ENCODE measurements at regions not wholly inside any gene's neighbourhood (a gene's known extent, or its start where the extent isn't known, plus 50 kb on each side); places are given as distances from the start of the nearest gene placed in this dataset.

DNA sequence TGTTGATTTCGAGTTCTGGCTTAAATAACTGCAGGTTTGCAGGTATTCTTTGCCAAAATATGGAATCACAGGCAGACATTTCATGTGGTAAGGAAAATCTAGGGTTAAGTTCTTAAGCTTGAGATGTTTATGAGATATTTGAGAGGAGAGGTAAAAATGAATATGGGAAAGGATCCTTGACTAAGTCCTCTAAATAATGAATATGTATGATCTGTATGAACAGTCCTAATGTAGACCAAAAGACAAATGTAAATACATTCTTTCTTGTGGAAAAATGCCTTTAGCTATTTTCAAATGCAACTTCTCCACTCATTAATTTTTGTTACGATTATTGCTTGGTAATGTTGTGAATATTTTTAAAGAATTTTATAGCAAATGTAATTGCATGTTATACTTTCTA lies 1632.6 kb downstream of the SUCLG1 start:
- H3K79me2 ChIP-seq (ENCODE audit: control insufficient read depth, insufficient read depth, low read length), result no peaks in the 10 kb centered on the region
- no peak overlapping the region for H3K27ac ChIP-seq (ENCODE audit: extremely low read depth, low read depth, low read length)
- WGBS (ENCODE audit: insufficient coverage, low coverage, missing lambda C conversion rate), result 6% methylated on average over 2 of the region's 2 CpGs
- H2AFZ ChIP-seq (ENCODE audit: low read depth, low read length), result no peak overlapping the region
- H3K4me2 ChIP-seq (ENCODE audit: insufficient read depth, low read length), result no peak overlapping the region
- H3K4me3 ChIP-seq, result no peak overlapping the region
- DNase-seq (ENCODE audit: extremely low read depth in 1 of 4, low spot score in 3 of 4) (no peak), ATAC-seq (no peak), FAIRE-seq (no peak)
- H3K27me3 ChIP-seq (ENCODE audit: control insufficient read depth in 2 of 2, insufficient read depth in 2 of 2, low read length in 2 of 2), result no peaks in the 10 kb centered on the region
- no peaks in the 10 kb centered on the region for H4K20me1 ChIP-seq (replicated peaks; ENCODE audit: control insufficient read depth, insufficient read depth, low read length)
- POLR2A ChIA-PET, result no interaction called here
- intact Hi-C loops (cut with micrococcal nuclease), result no loop called here
- BruUV-seq (replicated peaks), result no TSS peak
- H3K36me3 ChIP-seq (ENCODE audit: control insufficient read depth, insufficient read depth, low read length), result no peaks in the 10 kb centered on the region
- no peaks in the 10 kb centered on the region for H3K4me1 ChIP-seq (replicated peaks in 1 of 2; ENCODE audit: control insufficient read depth in 2 of 2, insufficient read depth in 2 of 2, low read length in 2 of 2)
- in situ Hi-C loops (cut with MboI), result no loop called here
- no peaks in the 10 kb centered on the region for H3K9me1 ChIP-seq (ENCODE audit: control insufficient read depth, insufficient read depth, low read length)
- CTCF ChIA-PET (ENCODE audit: low intra/inter-chr PET ratio), result no interaction called here
- no peak overlapping the region for H3K9ac ChIP-seq (ENCODE audit: insufficient read depth in 1 of 2, low read depth in 2 of 2, low read length in 2 of 2)
- no peaks in the 10 kb centered on the region for H3K9me3 ChIP-seq (replicated peaks; ENCODE audit: control insufficient read depth, insufficient read depth, low read depth, low read length)
- TF ChIP-seq SRSF9 (IDR thresholded peaks at IDR 0.05; ENCODE audit: borderline replicate concordance, low read depth, low read length) (no peak), JUNB (CRISPR knock-in tag; conservative IDR thresholded peaks at IDR 0.05) (no peak), CHD7 (IDR thresholded peaks at IDR 0.05; ENCODE audit: low read depth, low read length) (no peak), EGR1 (conservative IDR thresholded peaks at IDR 0.05) (no peak), SETDB1 (IDR thresholded peaks at IDR 0.05; ENCODE audit: low read length) (no peak), MECOM (CRISPR knock-in tag; IDR thresholded peaks at IDR 0.05) (no peak), ZNF644 (tag; IDR thresholded peaks at IDR 0.05; ENCODE audit: low read depth) (no peak), NFRKB (IDR thresholded peaks at IDR 0.05; ENCODE audit: low read depth) (no peak), HES1 (IDR thresholded peaks at IDR 0.05; ENCODE audit: low read depth) (no peak), MXI1 (IDR thresholded peaks at IDR 0.05; ENCODE audit: low read depth, low read length) (no peak), TSC22D4 (tag; IDR thresholded peaks at IDR 0.05) (no peak), ZFPM2 (CRISPR knock-in tag; IDR thresholded peaks at IDR 0.05) (no peak)
- TF ChIP-seq, protein P1, sequence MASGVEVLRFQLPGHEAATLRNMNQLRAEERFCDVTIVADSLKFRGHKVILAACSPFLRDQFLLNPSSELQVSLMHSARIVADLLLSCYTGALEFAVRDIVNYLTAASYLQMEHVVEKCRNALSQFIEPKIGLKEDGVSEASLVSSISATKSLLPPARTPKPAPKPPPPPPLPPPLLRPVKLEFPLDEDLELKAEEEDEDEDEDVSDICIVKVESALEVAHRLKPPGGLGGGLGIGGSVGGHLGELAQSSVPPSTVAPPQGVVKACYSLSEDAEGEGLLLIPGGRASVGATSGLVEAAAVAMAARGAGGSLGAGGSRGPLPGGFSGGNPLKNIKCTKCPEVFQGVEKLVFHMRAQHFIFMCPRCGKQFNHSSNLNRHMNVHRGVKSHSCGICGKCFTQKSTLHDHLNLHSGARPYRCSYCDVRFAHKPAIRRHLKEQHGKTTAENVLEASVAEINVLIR (CRISPR knock-in tag; IDR thresholded peaks at IDR 0.05), result no peak
